Natural killer cell (primary cell): ENCODE measurements at regions not wholly inside any gene's neighbourhood (a gene's known extent, or its start where the extent isn't known, plus 50 kb on each side); places are given as distances from the start of the nearest gene placed in this dataset.

Experiments
- ATAC-seq, 3 donors: fragments of 150-1000 bp in 2 of 3; fragments of 200-7000 bp in 1 of 3; cut with Tn5 transposase; 1 replicate in 1 of 3; 2 replicates in 2 of 3; pipeline ENCODE4 v1.10.0; 2021; ENCODE audit warnings: mild to moderate bottlenecking in 2 of 3, moderate library complexity in 2 of 3
- DNase-seq, 2 donors: peaks; one replicate each; pipeline versions ENCODE4 v3.0.0 to v3.0.0-alpha.2; 2013 to 2021; ENCODE audit warnings: mixed read lengths in 1 of 2
- H3K27ac ChIP-seq: one replicate; pipeline ENCODE4 v1.5.1; 2013; ENCODE audit warnings: mild to moderate bottlenecking, low read length
- H3K27me3 ChIP-seq: one replicate; pipeline ENCODE4 v1.6.1; 2013; ENCODE audit warnings: low read length; ENCODE audit not compliant: control insufficient read depth, insufficient read depth
- H3K36me3 ChIP-seq: one replicate; pipeline ENCODE4 v1.6.1; 2013; ENCODE audit warnings: low read length; ENCODE audit not compliant: control insufficient read depth, insufficient read depth
- H3K4me1 ChIP-seq: one replicate; pipeline ENCODE4 v1.6.1; 2013; ENCODE audit warnings: low read length; ENCODE audit not compliant: control insufficient read depth, insufficient read depth
- H3K4me3 ChIP-seq: one replicate; pipeline ENCODE4 v1.5.1; 2013; ENCODE audit warnings: low read length
- H3K9me3 ChIP-seq: one replicate; pipeline ENCODE4 v1.6.1; 2013; ENCODE audit warnings: low read length; ENCODE audit not compliant: control insufficient read depth, insufficient read depth
- H3K27ac Mint-ChIP-seq, 2 donors: one replicate each; pipeline ENCODE4 v1.8.0; 2022; ENCODE audit warnings: mild to moderate bottlenecking in 2 of 2, mixed read lengths in 2 of 2, moderate library complexity in 1 of 2
- H3K27me3 Mint-ChIP-seq, 2 donors: one replicate each; pipeline ENCODE4 v1.8.0; 2022; ENCODE audit warnings: low read depth in 2 of 2, mixed read lengths in 2 of 2
- H3K36me3 Mint-ChIP-seq: one replicate; pipeline ENCODE4 v1.8.0; 2022; ENCODE audit warnings: mixed read lengths
- H3K4me1 Mint-ChIP-seq, 2 donors: one replicate each; pipeline ENCODE4 v1.8.0; 2022; ENCODE audit warnings: mixed read lengths in 2 of 2
- H3K4me3 Mint-ChIP-seq: one replicate; pipeline ENCODE4 v1.8.0; 2022; ENCODE audit warnings: mild to moderate bottlenecking, moderate library complexity, mixed read lengths
- H3K9me3 Mint-ChIP-seq, 2 donors: one replicate each; pipeline ENCODE4 v1.8.0; 2022; ENCODE audit warnings: mixed read lengths in 2 of 2
- CTCF ChIP-seq: fragments of 200-600 bp; IDR thresholded peaks from one replicate; pipeline ENCODE4 v1.8.0; 2022; ENCODE audit warnings: antibody characterized with exemption
- WGBS: methylation state at CpG from one replicate; pipeline ENCODE4 v1.1.7; 2013; ENCODE audit warnings: missing lambda C conversion rate; ENCODE audit not compliant: insufficient coverage; 5-methylcytosine and 5-hydroxymethylcytosine counted together
- intact Hi-C: fragments of 100-400 bp; cut with micrococcal nuclease; formaldehyde crosslinking; loops from one replicate; pipeline ENCODE4 v1.14.2; 2022

- Mint-ChIP-seq H3K9me3 (no peaks in the 10 kb centered on the region), H3K27ac (no peak overlapping the region), H3K27me3 (peaks cover 5 to 9% of the 10 kb centered on the region in 2 donors), H3K36me3 (no peaks in the 10 kb centered on the region), H3K4me1 (peaks cover 0 to 5% of the 10 kb centered on the region in 2 donors), H3K4me3 (no peak overlapping the region)
- no peak overlapping the region for H3K4me3 ChIP-seq
- no peak for DNase-seq
- no peaks in the 10 kb centered on the region for H3K36me3 ChIP-seq
- H3K27ac ChIP-seq: no peak overlapping the region
- H3K27me3 ChIP-seq: no peaks in the 10 kb centered on the region
- WGBS: 100% methylated on average over 1 of the region's 1 CpG
- H3K4me1 ChIP-seq: no peaks in the 10 kb centered on the region
- no peak for TF ChIP-seq CTCF
- no peak for ATAC-seq
- no peaks in the 10 kb centered on the region for H3K9me3 ChIP-seq
- intact Hi-C loops: no loop called here
Measured at GRCh38 chr12:89833337-89834252, 125.0 kb upstream of the ATP2B1 start.

GRCh38 chr12:89832336-89832735 is 123.7 kb upstream of the ATP2B1 start:
- H3K4me3 ChIP-seq: no peak overlapping the region
- no peaks in the 10 kb centered on the region for H3K36me3 ChIP-seq
- ATAC-seq (no peak), DNase-seq (no peak)
- peaks cover 5 to 9% of the 10 kb centered on the region in 2 donors for H3K27me3 Mint-ChIP-seq
- peaks cover 0 to 5% of the 10 kb centered on the region in 2 donors for H3K4me1 Mint-ChIP-seq
- H3K27ac ChIP-seq: no peak overlapping the region
- no peaks in the 10 kb centered on the region for H3K36me3 Mint-ChIP-seq
- no peaks in the 10 kb centered on the region for H3K27me3 ChIP-seq
- no peaks in the 10 kb centered on the region for H3K9me3 Mint-ChIP-seq
- no peak overlapping the region for H3K27ac Mint-ChIP-seq
- 96% methylated on average over 2 of the region's 2 CpGs for WGBS
- intact Hi-C loops: no loop called here
- TF ChIP-seq CTCF: no peak
- H3K4me1 ChIP-seq: no peaks in the 10 kb centered on the region
- no peaks in the 10 kb centered on the region for H3K9me3 ChIP-seq
- H3K4me3 Mint-ChIP-seq: no peak overlapping the region

GRCh38 chr12:89831310-89832095 is 122.9 kb upstream of the ATP2B1 start:
- H3K9me3 ChIP-seq: no peaks in the 10 kb centered on the region
- 72% methylated on average over 3 of the region's 5 CpGs for WGBS
- no peaks in the 10 kb centered on the region for H3K4me1 ChIP-seq
- no peak overlapping the region for H3K27ac ChIP-seq
- DNase-seq (no peak), ATAC-seq (no peak)
- no peaks in the 10 kb centered on the region for H3K36me3 ChIP-seq
- H3K4me3 ChIP-seq: no peak overlapping the region
- peaks cover 5 to 11% of the 10 kb centered on the region in 2 donors for H3K27me3 Mint-ChIP-seq
- H3K9me3 Mint-ChIP-seq: no peaks in the 10 kb centered on the region
- intact Hi-C loops: no loop called here
- no peaks in the 10 kb centered on the region for H3K36me3 Mint-ChIP-seq
- no peak for TF ChIP-seq CTCF
- H3K27ac Mint-ChIP-seq: no peak overlapping the region
- H3K27me3 ChIP-seq: no peaks in the 10 kb centered on the region
- no peak overlapping the region for H3K4me3 Mint-ChIP-seq
- H3K4me1 Mint-ChIP-seq: peaks cover under 1 to 5% of the 10 kb centered on the region in 2 donors
